GM23248 (cell line): ENCODE measurements at regions not wholly inside any gene's neighbourhood (a gene's known extent, or its start where the extent isn't known, plus 50 kb on each side); places are given as distances from the start of the nearest gene placed in this dataset.

Experiments
- EZH2 ChIP-seq: fragments of 200-600 bp; sonication (generic); IDR thresholded peaks from 2 replicates; pipeline ENCODE4 v1.6.1; 2018; ENCODE audit warnings: antibody characterized with exemption, mild to moderate bottlenecking; ENCODE audit not compliant: insufficient read depth, poor library complexity, severe bottlenecking
- EZH2phosphoT487 ChIP-seq: fragments of 200-600 bp; sonication (generic); IDR thresholded peaks from 2 replicates; pipeline ENCODE4 v1.6.1; 2018; ENCODE audit warnings: antibody characterized with exemption, moderate library complexity, mild to moderate bottlenecking, low read depth; ENCODE audit not compliant: insufficient read depth

DNA sequence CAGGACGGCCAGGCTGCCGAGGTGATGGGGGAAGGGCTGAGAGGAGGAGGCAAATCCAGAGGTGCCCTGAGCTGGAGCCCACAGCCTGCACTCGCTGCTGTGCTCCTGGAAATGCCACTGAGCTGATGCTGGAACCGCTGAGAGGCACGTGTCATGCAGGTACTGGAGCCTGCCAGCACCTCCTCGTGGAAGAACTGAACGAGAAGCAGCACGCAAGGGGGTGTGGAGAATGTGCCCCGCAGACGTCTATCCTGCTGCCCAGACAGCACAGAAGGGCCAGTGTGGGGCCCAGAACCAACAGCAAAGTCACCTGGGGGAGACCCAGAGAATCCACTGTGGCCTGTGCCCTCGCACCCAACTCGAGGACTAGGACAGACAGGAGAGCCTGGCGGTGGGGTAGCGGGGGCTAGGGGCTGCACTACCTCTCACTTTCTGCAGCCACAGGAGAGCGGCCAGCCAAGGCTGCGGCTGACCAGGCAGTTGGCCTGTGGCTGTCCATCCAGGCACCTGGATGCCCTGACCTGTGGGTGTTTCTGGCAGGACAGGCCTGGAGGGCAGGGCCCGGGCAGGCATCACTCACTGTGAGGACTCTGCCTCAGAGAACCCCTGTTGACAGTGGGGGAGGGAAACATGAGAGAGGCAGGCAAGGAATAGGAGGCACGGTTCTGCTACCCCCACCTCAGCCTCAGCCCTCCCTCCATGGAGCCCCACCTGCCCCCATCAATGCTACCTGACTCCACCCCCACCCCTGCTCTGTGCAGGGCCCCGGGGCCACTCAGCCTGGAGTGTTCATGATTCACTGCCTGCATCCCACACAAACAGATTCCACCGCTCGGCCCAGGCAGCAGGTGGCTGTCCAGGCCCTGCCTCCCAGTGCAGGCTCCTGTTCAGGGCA, 213.1 kb downstream of the TBC1D2B start:
- TF ChIP-seq EZH2phosphoT487, result no peak
- no peak for TF ChIP-seq EZH2
